Testis (tissue), 2 donors: ENCODE measurements at regions not wholly inside any gene's neighbourhood (a gene's known extent, or its start where the extent isn't known, plus 50 kb on each side); places are given as distances from the start of the nearest gene placed in this dataset.

Source experiments
- DNase-seq: peaks from one replicate; pipeline ENCODE4 v3.0.0-alpha.2; 2019
- H3K27ac ChIP-seq, 2 donors: fragments of 200-600 bp; sonication (generic); one replicate each; pipeline ENCODE4 v1.5.1; 2019
- H3K27me3 ChIP-seq: fragments of 200-600 bp; sonication (generic); one replicate; pipeline ENCODE4 v1.5.1; 2019
- H3K36me3 ChIP-seq: fragments of 200-600 bp; sonication (generic); one replicate; pipeline ENCODE4 v1.5.1; 2017; ENCODE audit warnings: low read depth; ENCODE audit errors: missing control alignments
- H3K4me1 ChIP-seq: fragments of 200-600 bp; sonication (generic); one replicate; pipeline ENCODE4 v1.5.1; 2019
- H3K4me3 ChIP-seq, 2 donors: fragments of 200-600 bp; sonication (generic); one replicate each; pipeline ENCODE4 v1.5.1; 2017 to 2019
- H3K9me3 ChIP-seq: fragments of 200-600 bp; sonication (generic); one replicate; pipeline ENCODE4 v1.5.1; 2017
- CTCF ChIP-seq, 3 experiments: fragments of 450-650 bp in 2 of 3; fragments of 200-600 bp in 1 of 3; sonication (generic) in 1 of 3; IDR thresholded peaks; one replicate each; pipeline ENCODE4 v1.5.1; 2016 to 2019; ENCODE audit warnings: antibody characterized with exemption in 3 of 3, mild to moderate bottlenecking in 2 of 3, moderate library complexity in 1 of 3
- POLR2A ChIP-seq: fragments of 450-650 bp; IDR thresholded peaks from one replicate; pipeline ENCODE4 v1.6.1; 2017; ENCODE audit warnings: antibody characterized with exemption, mild to moderate bottlenecking, moderate library complexity
- WGBS, 2 donors: methylation state at CpG; one replicate each; pipeline ENCODE4 v1.1.5; 2018; 5-methylcytosine and 5-hydroxymethylcytosine counted together
- intact Hi-C: fragments of 100-400 bp; cut with DNase I; formaldehyde crosslinking; loops from one replicate; pipeline ENCODE4 v1.15.1; 2023; ENCODE audit warnings: low total_unique reads

DNA sequence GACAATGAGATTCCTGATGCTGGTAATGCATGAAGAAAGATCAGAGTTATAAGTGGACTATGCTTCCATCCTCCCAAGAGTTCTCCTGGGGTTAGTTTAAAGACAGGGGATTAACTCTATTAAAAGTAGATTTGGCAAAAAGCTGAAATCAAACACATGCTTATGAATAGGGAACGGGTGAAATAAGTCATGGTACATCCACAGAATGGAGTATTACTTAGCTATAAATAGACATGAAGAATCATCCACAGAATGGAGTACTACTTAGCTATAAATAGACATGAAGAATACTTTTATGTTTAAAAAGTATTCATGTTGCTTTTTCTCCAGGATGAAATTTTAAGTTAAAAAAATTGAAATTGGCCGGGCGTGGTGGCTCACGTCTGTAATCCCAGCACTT, 596.4 kb upstream of the B3GAT1 start:
- Histone ChIP-seq H3K36me3 (no peaks in the 10 kb centered on the region), H3K27ac (no peak overlapping the region), H3K27me3 (no peaks in the 10 kb centered on the region), H3K4me3 (no peak overlapping the region), H3K4me1 (no peaks in the 10 kb centered on the region), H3K9me3 (no peaks in the 10 kb centered on the region)
- WGBS, 2 donors: 85 to 89% methylated on average over 4 of the region's 4 CpGs
- intact Hi-C loops: no loop called here
- TF ChIP-seq POLR2A (no peak), CTCF (IDR thresholded peaks at IDR 0.05) (no peak)
- DNase-seq: no peak

DNA sequence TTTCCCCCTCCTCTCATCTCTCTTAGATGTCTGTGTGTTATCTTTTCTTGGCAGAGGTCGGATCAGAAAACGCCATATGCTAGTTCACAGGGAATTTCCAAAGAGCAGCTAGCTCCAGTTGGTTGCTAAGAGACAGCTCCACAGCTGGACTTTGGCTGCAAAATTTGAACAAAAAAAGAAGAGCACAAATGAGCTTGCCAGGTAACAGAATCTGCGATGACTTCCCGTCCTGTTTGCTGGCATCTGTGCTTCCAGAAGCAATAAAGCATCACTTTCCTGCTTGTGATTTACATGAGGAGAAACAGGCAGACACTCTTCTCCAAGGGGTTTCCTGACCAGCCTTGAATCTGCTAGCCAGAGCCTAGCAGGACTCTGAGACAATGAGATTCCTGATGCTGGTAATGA, 596.0 kb upstream of the B3GAT1 start:
- Histone ChIP-seq H3K27me3 (no peaks in the 10 kb centered on the region), H3K9me3 (no peaks in the 10 kb centered on the region), H3K4me3 (no peak overlapping the region), H3K27ac (no peak overlapping the region), H3K4me1 (no peaks in the 10 kb centered on the region), H3K36me3 (no peaks in the 10 kb centered on the region)
- no peak for DNase-seq
- TF ChIP-seq CTCF (IDR thresholded peaks at IDR 0.05): no peak
- TF ChIP-seq POLR2A: no peak
- 25 to 31% methylated on average over 4 of the region's 4 CpGs for WGBS, 2 donors
- intact Hi-C loops: no loop called here

- Histone ChIP-seq H3K27me3 (no peaks in the 10 kb centered on the region), H3K9me3 (no peaks in the 10 kb centered on the region), H3K4me1 (no peaks in the 10 kb centered on the region), H3K27ac (no peak overlapping the region), H3K36me3 (no peaks in the 10 kb centered on the region), H3K4me3 (no peak overlapping the region)
- TF ChIP-seq CTCF (IDR thresholded peaks at IDR 0.05) (no peak), POLR2A (no peak)
- DNase-seq: no peak
- WGBS, 2 donors: 74 to 84% methylated on average over 4 of the region's 4 CpGs
- intact Hi-C loops: no loop called here
Measured at GRCh38 chr11:135006800-135007199, 594.8 kb upstream of the B3GAT1 start.

- no peaks in the 10 kb centered on the region for H3K4me1 ChIP-seq
- no peaks in the 10 kb centered on the region for H3K36me3 ChIP-seq
- 34 to 45% methylated on average over 5 of the region's 5 CpGs for WGBS, 2 donors
- no peak for TF ChIP-seq CTCF (IDR thresholded peaks at IDR 0.05)
- TF ChIP-seq POLR2A: no peak
- no peak overlapping the region for H3K4me3 ChIP-seq
- H3K27ac ChIP-seq: no peak overlapping the region
- no peak for DNase-seq
- no peaks in the 10 kb centered on the region for H3K9me3 ChIP-seq
- intact Hi-C loops: no loop called here
- H3K27me3 ChIP-seq: no peaks in the 10 kb centered on the region
Measured at GRCh38 chr11:135004495-135004894, 592.5 kb upstream of the B3GAT1 start.

GRCh38 chr11:135002236-135002635, 590.2 kb upstream of the B3GAT1 start:
- TF ChIP-seq POLR2A (no peak), CTCF (IDR thresholded peaks at IDR 0.05) (no peak)
- no peaks in the 10 kb centered on the region for H3K27me3 ChIP-seq
- peaks cover 3% of the 10 kb centered on the region for H3K4me1 ChIP-seq
- intact Hi-C loops: no loop called here
- H3K36me3 ChIP-seq: no peaks in the 10 kb centered on the region
- H3K27ac ChIP-seq: no peak overlapping the region
- no peak overlapping the region for H3K4me3 ChIP-seq
- no peaks in the 10 kb centered on the region for H3K9me3 ChIP-seq
- DNase-seq: no peak
